ENCODE measurements at regions not wholly inside any gene's neighbourhood (a gene's known extent, or its start where the extent isn't known, plus 50 kb on each side); places are given as distances from the start of the nearest gene placed in this dataset.

DNA sequence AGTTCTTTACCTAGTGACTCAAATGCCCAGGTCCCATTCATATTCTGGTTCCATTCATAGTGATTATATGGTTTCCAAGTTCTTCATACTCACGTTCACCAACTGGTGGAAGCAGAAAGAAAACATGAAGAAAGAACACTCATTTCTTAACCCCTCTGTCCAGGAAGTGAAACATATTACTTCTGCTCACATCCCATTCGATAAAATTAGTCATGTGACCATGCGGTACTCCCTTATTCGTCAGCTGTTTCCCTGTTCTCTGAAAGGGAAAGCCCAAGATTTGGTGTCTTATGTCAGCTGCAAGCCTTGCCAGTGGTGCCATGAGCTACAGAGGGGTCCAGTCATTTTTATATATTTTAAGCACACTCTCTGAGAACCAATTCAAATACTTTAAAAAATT is 387.0 kb upstream of the DMAC1 start:
- peaks cover 4% of the 10 kb centered on the region for H3K36me3 Mint-ChIP-seq (ENCODE audit: low read depth)

DNA sequence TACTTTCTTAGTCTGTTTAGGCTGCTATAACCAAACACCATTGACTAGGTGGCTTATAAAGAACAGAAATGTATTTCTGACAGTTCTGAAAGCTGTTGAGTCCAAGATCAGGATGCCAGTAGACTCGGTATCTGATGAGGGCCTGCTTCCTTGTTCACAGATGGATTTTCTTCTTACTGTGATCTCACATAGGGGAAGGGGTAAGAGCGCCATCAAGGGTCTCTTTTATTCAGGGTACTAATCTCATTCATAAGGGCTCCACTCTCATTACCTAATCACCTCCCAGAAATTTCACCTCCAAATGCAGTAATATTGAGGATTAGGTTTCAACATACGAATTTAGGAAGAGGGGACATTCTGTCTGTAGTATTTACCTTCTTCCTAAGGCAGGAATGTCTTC is 384.0 kb upstream of the DMAC1 start:
- no peaks in the 10 kb centered on the region for H3K9me3 Mint-ChIP-seq

More for the DNA sequence above, 387.0 kb upstream of the DMAC1 start:
- TF ChIP-seq, protein P1, sequence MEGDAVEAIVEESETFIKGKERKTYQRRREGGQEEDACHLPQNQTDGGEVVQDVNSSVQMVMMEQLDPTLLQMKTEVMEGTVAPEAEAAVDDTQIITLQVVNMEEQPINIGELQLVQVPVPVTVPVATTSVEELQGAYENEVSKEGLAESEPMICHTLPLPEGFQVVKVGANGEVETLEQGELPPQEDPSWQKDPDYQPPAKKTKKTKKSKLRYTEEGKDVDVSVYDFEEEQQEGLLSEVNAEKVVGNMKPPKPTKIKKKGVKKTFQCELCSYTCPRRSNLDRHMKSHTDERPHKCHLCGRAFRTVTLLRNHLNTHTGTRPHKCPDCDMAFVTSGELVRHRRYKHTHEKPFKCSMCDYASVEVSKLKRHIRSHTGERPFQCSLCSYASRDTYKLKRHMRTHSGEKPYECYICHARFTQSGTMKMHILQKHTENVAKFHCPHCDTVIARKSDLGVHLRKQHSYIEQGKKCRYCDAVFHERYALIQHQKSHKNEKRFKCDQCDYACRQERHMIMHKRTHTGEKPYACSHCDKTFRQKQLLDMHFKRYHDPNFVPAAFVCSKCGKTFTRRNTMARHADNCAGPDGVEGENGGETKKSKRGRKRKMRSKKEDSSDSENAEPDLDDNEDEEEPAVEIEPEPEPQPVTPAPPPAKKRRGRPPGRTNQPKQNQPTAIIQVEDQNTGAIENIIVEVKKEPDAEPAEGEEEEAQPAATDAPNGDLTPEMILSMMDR (IDR thresholded peaks at IDR 0.05; ENCODE audit: unreplicated experiment in 3 of 3): no peak
- peaks cover 7% of the 10 kb centered on the region for H3K9me3 Mint-ChIP-seq
- no peaks in the 10 kb centered on the region for H3K27me3 Mint-ChIP-seq (ENCODE audit: low read depth)
- H3K4me3 Mint-ChIP-seq: no peak overlapping the region
- no peaks in the 10 kb centered on the region for H3K4me1 Mint-ChIP-seq
- H3K27ac Mint-ChIP-seq: no peak overlapping the region

DNA sequence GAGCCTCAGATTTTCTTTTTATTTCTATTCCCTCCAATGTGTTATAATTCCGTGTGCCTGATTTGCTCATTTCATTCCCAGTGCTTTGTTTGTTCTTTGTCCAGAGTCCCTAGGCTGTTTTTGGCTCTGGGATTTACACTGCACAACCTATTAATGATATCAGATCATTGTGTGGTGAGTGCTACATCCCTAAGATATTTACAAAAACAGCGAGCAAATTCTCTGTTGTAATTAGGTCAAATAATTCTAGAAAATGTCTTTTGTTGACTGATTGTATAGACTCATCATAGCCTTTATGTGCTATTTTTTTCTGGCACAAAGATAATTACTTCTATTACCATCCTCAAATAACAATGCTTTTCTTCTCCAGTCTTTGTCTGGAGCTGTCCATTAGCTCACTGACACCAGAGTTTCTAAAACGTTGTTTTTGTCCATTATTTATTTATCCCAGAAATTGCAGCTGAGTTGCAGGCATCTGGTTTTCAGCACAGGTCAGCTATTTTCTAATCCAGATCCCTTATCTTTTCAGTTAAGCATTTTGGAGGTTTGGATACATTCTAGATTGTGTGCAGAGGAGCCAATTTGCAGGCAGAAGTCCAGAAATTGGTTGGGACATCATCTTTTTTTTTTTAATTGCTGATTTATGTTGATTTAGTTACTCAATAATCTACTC is 379.9 kb upstream of the DMAC1 start:
- TF ChIP-seq, protein P1 (IDR thresholded peaks at IDR 0.05; ENCODE audit: unreplicated experiment in 3 of 3): no peak
- H3K27ac Mint-ChIP-seq: no peak overlapping the region
- no peaks in the 10 kb centered on the region for H3K36me3 Mint-ChIP-seq (ENCODE audit: low read depth)
- peaks cover 5% of the 10 kb centered on the region for H3K9me3 Mint-ChIP-seq
- no peaks in the 10 kb centered on the region for H3K4me1 Mint-ChIP-seq
- no peaks in the 10 kb centered on the region for H3K27me3 Mint-ChIP-seq (ENCODE audit: low read depth)
- H3K4me3 Mint-ChIP-seq: no peak overlapping the region

More for the DNA sequence above, 384.0 kb upstream of the DMAC1 start:
- Mint-ChIP-seq H3K27me3 (ENCODE audit: low read depth) (no peaks in the 10 kb centered on the region), H3K4me1 (no peaks in the 10 kb centered on the region), H3K27ac (no peak overlapping the region), H3K36me3 (ENCODE audit: low read depth) (no peaks in the 10 kb centered on the region), H3K4me3 (no peak overlapping the region)
- TF ChIP-seq, protein P1 (IDR thresholded peaks at IDR 0.05; ENCODE audit: unreplicated experiment in 3 of 3): no peak

DNA sequence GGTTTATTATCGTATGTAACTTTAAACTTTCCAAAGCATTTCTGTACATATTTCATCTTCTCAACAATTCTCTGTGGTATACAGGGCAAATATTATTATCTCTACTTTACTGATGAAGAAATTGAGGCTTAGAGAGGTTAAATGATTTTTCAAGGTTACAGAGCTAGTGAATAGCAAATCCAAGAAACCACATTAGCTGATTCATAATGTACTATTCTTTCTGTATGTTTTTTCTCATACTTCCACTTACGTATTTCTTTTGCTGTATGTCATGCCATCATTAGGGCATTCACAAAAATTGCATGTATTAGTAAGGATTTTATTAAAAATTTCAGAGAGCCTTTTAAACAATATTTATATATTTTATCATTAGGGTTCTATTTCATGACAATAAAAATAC is 372.4 kb upstream of the DMAC1 start:
- Mint-ChIP-seq H3K27ac (no peak overlapping the region), H3K4me3 (no peak overlapping the region), H3K27me3 (ENCODE audit: low read depth) (no peaks in the 10 kb centered on the region), H3K36me3 (ENCODE audit: low read depth) (no peaks in the 10 kb centered on the region), H3K4me1 (peaks cover 7% of the 10 kb centered on the region), H3K9me3 (peaks cover 5% of the 10 kb centered on the region)
- TF ChIP-seq, protein P1 (IDR thresholded peaks at IDR 0.05; ENCODE audit: unreplicated experiment in 3 of 3): no peak

DNA sequence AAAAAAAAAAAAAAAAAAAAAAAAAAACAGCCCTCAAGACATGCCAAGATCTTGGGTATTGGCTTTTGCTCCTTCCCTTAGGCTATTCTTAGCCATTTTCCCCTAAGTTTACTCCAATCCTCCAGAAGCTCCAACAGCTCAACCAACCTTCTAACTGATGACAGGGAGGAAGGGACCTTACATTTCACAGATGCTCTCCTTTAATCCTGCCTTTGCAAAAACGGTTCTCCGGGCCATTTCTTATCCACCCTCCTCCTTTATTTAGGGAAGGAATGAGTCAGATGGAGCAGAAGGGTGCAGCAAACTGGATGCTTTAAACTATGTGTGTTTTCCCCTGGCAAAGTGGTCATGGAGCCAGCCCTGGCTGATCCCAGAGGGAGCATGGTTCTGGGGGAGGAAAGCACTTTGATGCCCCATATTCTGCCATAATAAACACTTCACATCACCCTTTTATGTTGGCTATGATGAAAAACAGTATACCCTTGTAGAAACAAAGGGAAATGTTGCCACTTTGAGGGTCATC is 369.4 kb upstream of the DMAC1 start:
- H3K4me1 Mint-ChIP-seq: peaks cover 7% of the 10 kb centered on the region

More for the DNA sequence above, 369.4 kb upstream of the DMAC1 start:
- TF ChIP-seq, protein P1 (IDR thresholded peaks at IDR 0.05; ENCODE audit: unreplicated experiment in 3 of 3): no peak
- Mint-ChIP-seq H3K27ac (no peak overlapping the region), H3K36me3 (ENCODE audit: low read depth) (no peaks in the 10 kb centered on the region), H3K4me3 (no peak overlapping the region), H3K9me3 (no peaks in the 10 kb centered on the region), H3K27me3 (ENCODE audit: low read depth) (no peaks in the 10 kb centered on the region)
